Prostate gland (tissue), 2 donors: ENCODE measurements at regions not wholly inside any gene's neighbourhood (a gene's known extent, or its start where the extent isn't known, plus 50 kb on each side); places are given as distances from the start of the nearest gene placed in this dataset.

Experiments
- CTCF ChIP-seq, 4 experiments: fragments of 200-600 bp in 2 of 4; fragments of 450-650 bp in 2 of 4; sonication (generic) in 2 of 4; IDR thresholded peaks; 1 replicate in 3 of 4; 2 replicates in 1 of 4; pipeline ENCODE4 v1.5.1; 2016 to 2019; ENCODE audit warnings: antibody characterized with exemption in 4 of 4, mild to moderate bottlenecking in 2 of 4, moderate library complexity in 2 of 4
- POLR2A ChIP-seq: fragments of 450-650 bp; IDR thresholded peaks from one replicate; pipeline ENCODE4 v1.6.1; 2016; ENCODE audit warnings: antibody characterized with exemption, mild to moderate bottlenecking

GRCh38 chr14:25988536-25988935 lies 609.3 kb downstream of the NOVA1 start:
- no peak for TF ChIP-seq CTCF (IDR thresholded peaks at IDR 0.05)
- no peak for TF ChIP-seq POLR2A
